HG03442 (cell line): ENCODE measurements at regions not wholly inside any gene's neighbourhood (a gene's known extent, or its start where the extent isn't known, plus 50 kb on each side); places are given as distances from the start of the nearest gene placed in this dataset.
"Not testable (repeated sequence)": the region's sequence is repeated elsewhere in the genome, so short reads cannot be mapped to it uniquely, and the experiment has no call there.

ENCODE experiments used
- ATAC-seq: cut with Tn5 transposase; IDR thresholded peaks from one replicate; pipeline ENCODE4 v1.9.1; 2021; ENCODE audit warnings: mild to moderate bottlenecking, moderate library complexity; ENCODE audit not compliant: unreplicated experiment

- no peak for ATAC-seq
Observed at GRCh38 chr14:105941226-105942166, 415.1 kb downstream of the TMEM121 start.

DNA sequence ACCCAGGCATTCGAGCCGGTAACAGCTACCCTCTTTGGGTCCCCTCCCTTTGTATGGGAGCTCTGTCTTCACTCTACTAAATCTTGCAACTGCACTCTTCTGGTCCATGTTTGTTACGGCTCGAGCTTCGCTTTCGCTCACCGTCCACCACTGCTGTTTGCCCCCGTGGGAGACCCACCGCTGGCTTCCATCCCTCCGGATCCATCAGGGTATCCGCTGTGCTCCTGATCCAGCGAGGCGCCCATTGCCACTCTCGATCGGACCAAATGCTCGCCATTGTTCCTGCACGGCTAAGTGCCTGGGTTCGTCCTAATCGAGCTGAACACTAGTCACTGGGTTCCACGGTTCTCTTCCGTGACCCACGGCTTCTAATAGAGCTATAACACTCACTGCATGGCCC is 416.3 kb downstream of the TMEM121 start:
- ATAC-seq: not testable (repeated sequence)

GRCh38 chr14:105943973-105944602 is 417.7 kb downstream of the TMEM121 start:
- no peak for ATAC-seq

GRCh38 chr14:105944632-105945610 is 418.5 kb downstream of the TMEM121 start:
- ATAC-seq: no peak

GRCh38 chr14:105945896-105946295 is 419.5 kb downstream of the TMEM121 start:
- ATAC-seq: no peak

DNA sequence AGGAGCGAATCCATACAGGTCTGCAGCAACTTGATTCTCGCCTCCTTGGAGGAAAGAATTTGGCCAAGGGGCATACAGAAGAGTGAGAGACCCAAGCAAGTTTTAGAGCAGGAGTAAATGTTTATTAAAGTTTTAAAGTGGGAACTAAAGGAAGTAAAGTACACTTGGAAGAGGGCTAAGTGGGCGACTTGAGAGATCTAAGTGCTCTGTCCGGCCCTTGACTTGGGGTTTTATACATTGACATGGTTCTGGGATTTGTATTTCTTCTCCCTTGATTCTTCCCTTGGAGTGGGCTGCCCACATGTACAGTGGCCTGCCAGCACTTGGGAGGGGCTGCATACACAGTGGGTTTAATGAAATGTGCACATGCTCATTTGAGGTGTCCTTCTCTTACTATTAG is 421.2 kb downstream of the TMEM121 start:
- ATAC-seq: no peak

DNA sequence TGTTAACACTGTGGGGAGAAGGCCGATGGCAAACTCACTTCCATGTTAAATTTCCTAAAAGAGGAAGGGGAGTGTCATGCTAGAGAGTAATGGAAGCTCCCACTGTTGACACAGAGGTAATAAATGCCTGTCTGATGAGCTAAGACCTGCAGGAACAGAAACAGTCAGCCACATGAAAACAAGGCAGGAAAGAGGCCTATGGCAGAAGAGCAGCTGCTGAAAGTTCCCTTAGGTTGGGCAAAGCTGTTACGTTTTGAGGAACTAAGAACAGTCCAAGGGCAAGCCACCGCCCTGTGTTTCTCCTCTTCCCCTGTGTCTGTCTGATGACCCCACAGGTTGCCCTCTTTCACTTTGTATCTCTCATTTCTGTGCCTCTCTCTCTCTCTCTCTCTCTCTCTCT is 422.6 kb downstream of the TMEM121 start:
- ATAC-seq: not testable (repeated sequence)

DNA sequence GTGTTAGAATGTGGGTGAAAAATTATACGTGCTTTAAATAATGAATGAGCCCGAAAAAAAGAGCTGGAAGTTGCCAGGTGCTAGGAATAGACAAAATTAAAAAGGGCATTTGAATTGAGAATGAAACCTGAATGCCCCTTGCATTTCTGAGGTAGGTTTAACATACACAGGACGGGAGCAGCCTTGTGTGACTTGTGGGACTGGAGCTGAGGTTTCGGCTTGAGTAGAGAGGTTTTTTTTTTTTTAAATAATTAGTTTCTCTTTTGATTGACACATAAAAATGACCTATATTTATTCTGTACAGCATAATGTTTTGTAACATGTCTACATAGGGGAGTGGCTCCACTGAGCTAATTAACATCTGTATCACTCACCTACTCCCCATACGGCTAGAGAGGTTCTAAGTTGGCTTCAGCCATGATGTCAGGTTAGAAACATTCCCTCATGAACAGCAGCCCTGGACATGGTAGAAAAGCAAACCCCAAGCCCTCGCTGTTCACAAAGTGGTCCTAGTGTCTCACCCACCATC is 424.0 kb downstream of the TMEM121 start:
- not testable (repeated sequence) for ATAC-seq

GRCh38 chr14:105951399-105951798 is 425.0 kb downstream of the TMEM121 start:
- no peak for ATAC-seq

DNA sequence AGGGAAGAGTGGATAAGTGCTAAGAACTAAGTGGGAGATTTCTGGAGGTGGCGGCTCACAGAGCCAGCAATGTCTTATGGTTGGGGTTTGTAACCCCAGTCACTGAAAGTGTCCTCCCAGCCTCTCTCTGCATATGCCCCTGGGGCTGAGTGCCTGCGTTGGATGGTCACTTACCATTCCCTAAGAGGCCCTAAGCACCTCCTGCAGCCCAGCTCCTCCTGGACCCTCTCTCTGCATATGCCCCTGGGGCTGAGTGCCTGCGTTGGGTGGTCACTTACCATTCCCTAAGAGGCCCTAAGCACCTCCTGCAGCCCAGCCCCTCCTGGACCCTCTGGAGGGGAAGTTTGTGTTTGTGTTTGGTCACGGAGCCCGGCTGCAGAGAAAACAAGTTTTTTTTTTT is 425.8 kb downstream of the TMEM121 start:
- ATAC-seq: no peak

GRCh38 chr14:105952826-105953225 is 426.4 kb downstream of the TMEM121 start:
- no peak for ATAC-seq

GRCh38 chr14:105961625-105962024 is 435.2 kb downstream of the TMEM121 start:
- not testable (repeated sequence) for ATAC-seq

DNA sequence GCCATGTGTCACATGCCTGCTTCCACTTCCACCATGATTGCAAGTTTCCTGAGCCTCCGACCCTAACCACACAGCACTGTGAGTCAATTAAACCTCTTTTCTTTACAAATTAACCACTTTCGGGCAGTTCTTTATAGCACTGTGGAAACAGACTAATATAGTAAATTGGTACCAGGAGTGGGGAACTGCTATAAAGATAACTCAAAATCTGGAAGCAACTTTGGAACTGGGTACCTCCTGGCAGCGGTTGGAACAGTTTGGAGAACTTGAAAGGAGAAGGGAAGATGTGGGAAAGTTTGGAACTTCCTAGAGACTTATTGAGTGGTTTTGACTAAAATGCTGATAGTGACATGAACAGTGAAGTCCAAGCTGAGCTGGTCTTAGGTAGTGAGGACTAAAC is 436.1 kb downstream of the TMEM121 start:
- ATAC-seq: no peak

GRCh38 chr14:105968291-105968690 is 441.9 kb downstream of the TMEM121 start:
- ATAC-seq: no peak

DNA sequence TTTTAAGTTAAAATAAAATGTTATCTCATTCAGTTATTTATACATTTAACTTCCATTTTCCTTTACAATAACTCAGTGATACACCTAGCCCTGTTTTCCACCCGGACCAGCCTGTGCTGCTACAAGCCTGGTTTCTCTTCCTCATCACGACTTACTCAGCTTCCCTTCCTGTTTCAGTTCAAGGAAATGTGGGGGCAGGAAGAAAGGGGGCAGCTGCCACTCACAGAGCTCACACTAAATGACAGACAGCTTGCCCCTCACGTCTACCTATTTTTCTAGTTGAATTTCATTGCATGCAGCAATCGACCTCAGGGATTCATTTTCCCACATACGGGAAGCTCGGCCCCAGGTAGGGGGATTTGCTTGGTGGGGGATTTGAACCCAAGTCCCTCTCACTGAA is 442.6 kb downstream of the TMEM121 start:
- ATAC-seq: not testable (repeated sequence)

- ATAC-seq: not testable (repeated sequence)
Observed at GRCh38 chr14:105970821-105971220, 444.4 kb downstream of the TMEM121 start.

DNA sequence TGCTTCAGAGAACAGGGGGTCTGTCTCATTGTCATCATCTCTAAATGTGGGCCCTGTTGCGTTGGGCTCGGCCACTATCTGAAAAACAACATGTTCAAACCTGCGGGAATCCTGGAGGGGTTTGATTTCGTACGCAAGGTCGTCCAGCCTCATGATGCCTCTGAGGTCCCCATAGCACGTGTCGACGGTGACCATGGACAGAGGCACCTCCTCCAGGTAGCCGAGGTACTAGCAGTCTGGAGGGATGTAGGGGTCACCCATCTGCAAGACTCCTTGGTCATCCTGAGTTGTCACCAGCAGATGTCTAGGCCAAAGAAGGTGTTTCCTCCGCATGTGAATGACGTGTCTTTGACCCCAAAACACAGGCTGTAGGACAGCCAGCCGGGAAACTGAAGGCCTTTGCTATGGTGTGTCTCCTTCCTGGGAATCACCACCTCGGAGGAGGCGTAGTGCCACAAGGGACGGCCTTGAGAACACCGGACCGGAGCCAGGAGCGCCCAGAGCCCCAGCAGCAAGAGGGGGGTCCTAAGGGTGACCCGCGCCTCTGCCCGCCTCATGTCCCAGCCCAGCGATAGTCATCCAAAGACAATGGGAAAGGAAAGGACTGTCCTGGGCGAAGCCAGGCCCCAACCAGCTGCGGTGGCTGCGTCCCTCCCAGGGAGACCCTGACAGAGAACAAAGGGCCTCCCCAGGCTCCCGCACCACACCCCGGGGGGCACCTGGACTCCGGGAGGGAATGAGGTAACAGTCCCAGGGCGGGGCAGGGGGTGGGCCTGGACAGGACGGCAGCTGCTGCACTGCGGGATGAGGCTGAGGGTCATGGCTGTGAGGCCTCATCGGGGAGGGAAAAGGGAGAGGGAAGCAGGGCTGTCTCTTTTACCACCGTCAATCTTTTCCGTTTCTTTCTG is 445.5 kb downstream of the TMEM121 start:
- no peak for ATAC-seq

DNA sequence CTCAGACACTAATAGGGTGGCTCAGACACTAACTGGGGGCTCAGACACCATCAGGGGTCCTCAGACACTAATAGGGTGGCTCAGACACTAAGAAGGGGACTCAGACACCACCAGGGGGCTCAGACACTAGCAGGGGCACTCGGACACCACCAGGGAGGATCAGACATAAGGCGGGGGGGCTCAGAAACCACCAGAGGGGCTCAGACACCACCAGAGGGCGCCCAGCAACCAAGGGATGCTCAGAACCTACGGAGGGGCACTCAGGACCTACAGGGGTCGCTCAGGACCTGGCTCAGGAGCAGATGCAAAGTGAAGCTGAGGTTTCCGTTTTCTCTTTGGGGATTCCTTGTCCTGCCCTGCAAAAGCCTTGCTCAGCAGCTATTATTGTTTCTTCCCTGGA is 448.5 kb downstream of the TMEM121 start:
- ATAC-seq: no peak

DNA sequence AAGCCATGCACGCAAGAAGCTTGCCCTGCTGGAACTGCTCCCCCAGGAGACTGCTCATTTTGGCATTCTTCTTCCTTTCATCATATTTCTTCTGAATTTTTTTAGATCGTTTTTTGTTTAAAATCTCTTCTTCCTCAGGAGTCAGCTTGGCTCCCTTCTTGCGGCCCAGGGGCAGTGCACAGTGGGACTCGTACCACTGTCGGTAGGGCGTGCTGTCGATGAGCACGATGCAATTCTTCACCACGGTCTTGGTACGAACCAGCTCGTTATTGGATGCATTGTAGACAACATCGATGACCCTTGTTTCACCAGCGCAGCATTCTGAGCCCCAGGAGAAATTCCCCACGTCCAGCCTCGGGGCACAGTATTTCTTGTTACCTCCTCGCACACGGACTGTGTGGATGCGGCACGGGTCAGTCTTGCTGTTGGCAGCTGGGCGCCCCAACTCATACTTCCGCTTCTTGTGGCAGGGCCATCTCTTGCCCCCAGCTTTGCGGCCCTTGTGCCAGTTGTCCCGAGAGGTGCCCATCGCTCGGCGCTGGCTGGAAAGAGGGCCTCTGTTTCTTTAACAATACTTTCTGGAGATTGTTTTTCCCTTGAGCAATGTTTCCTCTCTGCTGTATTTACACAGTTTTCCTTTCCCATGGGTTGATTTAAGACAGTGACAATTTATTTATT is 452.4 kb downstream of the TMEM121 start:
- ATAC-seq: no peak
